HG03175 (cell line): ENCODE measurements at regions not wholly inside any gene's neighbourhood (a gene's known extent, or its start where the extent isn't known, plus 50 kb on each side); places are given as distances from the start of the nearest gene placed in this dataset.
"Not testable (repeated sequence)": the region's sequence is repeated elsewhere in the genome, so short reads cannot be mapped to it uniquely, and the experiment has no call there.

Experiments
- ATAC-seq: cut with Tn5 transposase; IDR thresholded peaks from one replicate; pipeline ENCODE4 v1.9.1; 2021; ENCODE audit warnings: mild to moderate bottlenecking, moderate library complexity; ENCODE audit not compliant: unreplicated experiment

DNA sequence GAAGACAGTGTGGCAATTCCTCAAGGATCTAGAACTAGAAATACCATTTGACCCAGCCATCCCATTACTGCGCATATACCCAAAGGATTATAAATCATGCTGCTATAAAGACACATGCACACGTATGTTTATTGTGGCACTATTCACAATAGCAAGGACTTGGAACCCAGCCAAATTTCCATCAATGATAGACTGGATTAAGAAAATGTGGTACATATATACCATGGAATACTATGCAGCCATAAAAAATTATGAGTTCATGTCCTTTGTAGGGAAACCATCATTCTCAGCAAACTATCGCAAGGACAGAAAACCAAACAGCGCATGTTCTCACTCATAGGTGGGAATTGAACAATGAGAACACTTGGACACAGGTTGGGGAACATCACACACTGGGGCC is 729.6 kb upstream of the ARPP21 start:
- ATAC-seq: not testable (repeated sequence)

DNA sequence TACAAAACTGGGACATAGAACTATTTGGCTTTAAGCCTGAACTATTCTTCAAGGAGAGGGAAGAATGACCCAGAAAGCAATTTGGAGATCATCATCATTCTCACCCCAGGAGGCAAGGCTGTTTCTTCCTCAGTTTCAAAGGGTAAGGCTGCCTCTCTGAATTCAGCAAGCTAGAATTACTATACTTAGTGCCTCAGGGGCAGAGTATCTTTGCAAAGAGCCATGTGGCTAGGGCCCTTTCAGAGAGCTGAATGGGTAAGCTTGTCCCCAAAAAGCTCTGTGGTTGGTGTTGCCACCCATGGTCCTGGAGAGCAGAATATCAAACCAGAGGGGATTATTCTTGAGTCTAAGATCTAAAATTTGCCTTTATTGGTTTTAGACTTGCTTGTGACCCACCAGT is 720.3 kb upstream of the ARPP21 start:
- ATAC-seq: no peak

- no peak for ATAC-seq
Measured at GRCh38 chr3:34920806-34921205, 718.5 kb upstream of the ARPP21 start.

DNA sequence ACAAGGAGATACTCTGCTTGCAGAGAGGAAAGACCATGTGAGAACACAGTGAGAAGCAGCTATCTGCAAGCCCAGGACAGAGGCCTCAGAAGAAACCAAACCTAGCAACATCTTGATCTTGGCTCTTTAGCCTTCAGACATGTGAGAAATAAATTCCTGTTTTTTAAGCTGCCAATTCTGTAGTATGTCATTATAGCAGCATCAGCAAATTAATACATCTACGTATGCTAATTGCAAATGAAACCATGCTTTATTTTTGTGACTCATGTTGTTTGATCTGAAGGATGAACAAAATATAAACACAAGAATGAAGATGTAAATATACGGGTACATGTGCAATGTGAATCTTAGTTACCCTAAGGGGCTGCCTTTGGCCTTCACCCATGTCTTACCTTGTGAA is 714.4 kb upstream of the ARPP21 start:
- ATAC-seq: no peak

- ATAC-seq: no peak
Measured at GRCh38 chr3:34925851-34926250, 713.5 kb upstream of the ARPP21 start.

DNA sequence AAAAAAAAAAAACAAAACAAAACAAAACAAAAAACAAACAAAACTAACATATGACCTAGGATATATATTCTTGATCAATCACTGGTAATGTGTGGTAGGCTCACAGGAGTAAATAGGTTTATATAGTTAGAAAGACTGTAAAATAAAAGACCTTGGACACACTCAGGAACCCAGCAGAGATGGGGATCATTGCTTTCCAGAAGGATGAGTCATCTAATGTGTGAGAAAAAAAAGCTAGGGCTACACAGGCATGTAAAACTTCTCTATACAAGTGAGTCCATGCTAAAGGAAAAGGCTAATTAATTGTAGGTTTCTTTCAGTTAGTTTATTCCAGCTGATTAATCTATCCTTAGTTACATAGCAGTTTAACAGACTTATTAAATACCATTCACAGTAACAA is 710.3 kb upstream of the ARPP21 start:
- ATAC-seq: no peak

GRCh38 chr3:34934660-34935059 is 704.7 kb upstream of the ARPP21 start:
- no peak for ATAC-seq

DNA sequence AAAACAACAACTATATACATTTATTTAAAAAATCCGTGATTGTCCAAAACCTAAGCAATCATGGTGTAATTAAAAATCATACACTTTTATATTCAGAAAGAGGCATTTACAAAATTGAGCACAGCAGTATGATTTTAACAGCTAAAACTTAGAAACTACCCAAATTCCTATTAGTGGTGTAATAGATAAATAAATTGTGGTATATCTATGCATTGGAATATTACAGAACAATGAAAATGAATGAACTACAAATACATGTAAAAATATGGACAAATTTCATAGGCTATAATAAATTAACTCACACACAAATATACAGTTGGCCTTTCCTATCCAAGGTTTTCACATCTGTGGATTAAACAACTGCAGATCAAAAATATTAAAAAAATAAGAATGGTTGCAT is 700.5 kb upstream of the ARPP21 start:
- no peak for ATAC-seq

DNA sequence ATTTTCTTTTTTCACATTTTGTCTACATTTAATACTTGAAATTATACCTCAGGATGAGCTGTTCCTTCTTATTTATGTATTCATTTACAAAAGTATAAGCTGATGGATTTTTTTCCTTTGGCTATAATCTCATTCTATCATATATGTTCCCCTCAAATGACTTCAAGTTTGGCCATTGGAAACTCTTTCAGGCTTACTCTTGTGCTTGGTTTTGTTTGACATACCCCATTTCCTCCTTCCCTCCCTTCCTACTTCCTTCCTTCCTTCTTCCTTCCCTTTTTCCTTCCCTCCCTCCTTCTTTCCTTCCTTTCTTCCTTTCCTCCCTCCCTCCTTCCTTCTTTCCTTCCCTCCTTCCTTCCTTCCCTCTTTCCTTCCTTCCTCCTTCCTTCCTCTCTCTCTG is 697.1 kb upstream of the ARPP21 start:
- no peak for ATAC-seq

- ATAC-seq: no peak
Measured at GRCh38 chr3:34947834-34948233, 691.5 kb upstream of the ARPP21 start.

- ATAC-seq: no peak
Measured at GRCh38 chr3:34948517-34948916, 690.8 kb upstream of the ARPP21 start.

DNA sequence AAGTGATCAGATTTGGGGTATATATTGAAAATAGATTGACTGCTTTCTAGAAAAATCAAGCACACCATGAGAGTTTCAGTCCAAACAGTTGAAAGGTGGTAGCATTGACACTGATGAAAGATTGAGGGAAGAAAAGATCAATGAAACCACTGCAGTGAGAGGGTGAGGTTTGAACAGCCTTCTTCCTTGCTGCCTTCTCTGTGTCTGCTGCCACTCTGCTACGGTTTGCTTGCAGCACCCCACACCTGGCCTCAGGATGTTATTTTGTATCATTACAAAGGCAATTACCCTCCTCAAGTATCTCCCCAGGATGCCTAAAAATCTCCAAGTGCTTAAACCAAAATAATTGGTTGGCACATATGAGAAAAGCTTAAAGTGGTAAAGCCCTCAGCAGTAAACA is 683.6 kb upstream of the ARPP21 start:
- ATAC-seq: no peak

DNA sequence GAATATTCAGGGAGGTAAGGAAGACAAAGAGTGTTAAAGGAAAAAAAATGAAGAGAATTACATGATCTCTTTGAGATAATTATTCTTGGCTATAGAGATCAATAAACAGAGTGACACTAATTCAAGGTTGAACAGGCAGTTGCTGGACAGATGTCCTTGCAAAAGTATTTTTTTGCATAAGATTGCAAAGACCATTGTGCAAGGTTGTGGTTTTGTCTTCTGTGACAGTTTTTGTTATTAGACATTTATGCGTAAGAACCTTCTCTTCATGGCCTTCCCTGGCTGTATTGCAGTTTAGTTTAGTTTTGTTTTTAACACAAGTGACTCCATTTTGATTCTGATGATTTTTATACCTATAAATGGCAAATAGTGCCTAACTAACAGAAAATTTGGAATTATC is 682.8 kb upstream of the ARPP21 start:
- no peak for ATAC-seq

DNA sequence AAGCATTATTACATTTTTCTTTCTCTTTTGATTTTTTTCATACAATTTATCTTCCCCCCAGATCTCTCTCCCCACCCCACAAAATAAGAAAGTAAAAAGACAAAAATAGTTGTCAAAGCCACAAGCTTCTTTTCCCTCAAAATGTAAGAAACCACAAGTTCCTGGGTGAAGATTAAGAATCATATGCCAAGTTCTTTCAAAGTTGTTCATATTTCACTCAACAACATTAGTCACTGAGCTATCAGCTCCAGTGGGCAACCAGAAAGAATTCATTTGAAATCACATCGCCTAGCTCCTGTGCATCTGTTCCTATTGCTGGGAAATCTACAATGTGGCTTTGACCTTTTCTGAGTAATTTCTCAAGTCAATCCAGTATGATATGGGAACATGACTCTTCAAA is 681.6 kb upstream of the ARPP21 start:
- no peak for ATAC-seq

DNA sequence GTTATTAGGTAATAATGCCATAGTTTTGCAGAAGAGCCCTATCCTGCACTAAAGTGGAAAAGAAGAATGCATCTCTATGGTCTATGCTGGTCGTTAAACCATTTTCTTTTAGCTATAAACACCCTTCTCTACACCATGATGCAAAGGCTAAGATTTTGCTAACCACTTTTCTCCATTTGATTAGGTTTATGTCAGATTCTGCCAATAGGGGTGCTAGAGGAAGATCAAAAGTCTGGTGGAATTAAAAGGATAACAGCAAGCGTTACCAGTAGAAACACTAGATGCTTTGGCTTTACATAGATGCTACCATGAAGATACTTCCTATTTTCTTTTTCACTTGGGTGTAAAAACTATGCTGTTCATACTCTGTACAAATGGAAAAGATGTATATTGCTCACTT is 669.8 kb upstream of the ARPP21 start:
- ATAC-seq: no peak

GRCh38 chr3:34972481-34972880 is 666.8 kb upstream of the ARPP21 start:
- no peak for ATAC-seq

- ATAC-seq: no peak
Measured at GRCh38 chr3:34973586-34973985, 665.7 kb upstream of the ARPP21 start.

DNA sequence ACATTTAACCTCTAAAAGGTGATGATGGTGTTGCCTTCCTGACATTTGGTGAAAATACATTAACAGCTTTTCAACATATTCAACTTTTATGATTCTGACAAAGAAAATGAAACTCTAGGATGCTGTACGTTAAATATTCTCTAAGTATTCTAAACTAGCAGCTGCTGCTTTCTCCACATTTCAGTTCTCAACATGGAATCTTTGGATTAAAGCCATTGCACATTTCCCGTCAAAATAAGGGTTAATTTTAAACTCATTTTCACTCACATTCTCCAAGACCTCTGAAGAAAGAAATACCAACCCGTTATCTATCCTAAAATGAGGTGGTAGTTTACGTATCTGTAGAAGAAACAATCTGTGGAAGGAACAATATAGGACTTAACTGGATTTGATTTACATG is 655.7 kb upstream of the ARPP21 start:
- no peak for ATAC-seq

- no peak for ATAC-seq
Measured at GRCh38 chr3:34988296-34988695, 651.0 kb upstream of the ARPP21 start.

- ATAC-seq: no peak
Measured at GRCh38 chr3:34995796-34996430, 643.4 kb upstream of the ARPP21 start.

GRCh38 chr3:34998902-34999301 is 640.4 kb upstream of the ARPP21 start:
- no peak for ATAC-seq

- no peak for ATAC-seq
Measured at GRCh38 chr3:35012214-35012613, 627.1 kb upstream of the ARPP21 start.

- ATAC-seq: no peak
Measured at GRCh38 chr3:35028157-35028556, 611.2 kb upstream of the ARPP21 start.
